CD4-positive, alpha-beta T cell treated with Interleukin-6 at 100 ng/mL for 8 hours (primary cell): ENCODE measurements at regions not wholly inside any gene's neighbourhood (a gene's known extent, or its start where the extent isn't known, plus 50 kb on each side); places are given as distances from the start of the nearest gene placed in this dataset.

Source experiments
- DNase-seq: peaks from one replicate; pipeline ENCODE4 v3.0.0-alpha.2; 2020; ENCODE audit warnings: mixed read lengths, low spot score

- DNase-seq, result no peak
Observed at GRCh38 chr9:115985657-115986056, 167.9 kb upstream of the PAPPA start.

GRCh38 chr9:115986508-115986907, 167.1 kb upstream of the PAPPA start:
- DNase-seq, result no peak

GRCh38 chr9:115988701-115989100, 164.9 kb upstream of the PAPPA start:
- DNase-seq, result no peak

GRCh38 chr9:115989831-115990230, 163.8 kb upstream of the PAPPA start:
- no peak for DNase-seq

GRCh38 chr9:115992834-115993233, 160.8 kb upstream of the PAPPA start:
- DNase-seq, result no peak

GRCh38 chr9:115997923-115998322, 155.7 kb upstream of the PAPPA start:
- DNase-seq, result no peak

- no peak for DNase-seq
Observed at GRCh38 chr9:115998666-115999065, 154.9 kb upstream of the PAPPA start.

- DNase-seq, result no peak
Observed at GRCh38 chr9:115999498-115999897, 154.1 kb upstream of the PAPPA start.

- DNase-seq, result no peak
Observed at GRCh38 chr9:116000748-116001329, 152.8 kb upstream of the PAPPA start.

GRCh38 chr9:116002181-116002580, 151.4 kb upstream of the PAPPA start:
- no peak for DNase-seq

GRCh38 chr9:116002624-116003023, 151.0 kb upstream of the PAPPA start:
- DNase-seq, result no peak

GRCh38 chr9:116003397-116003796, 150.2 kb upstream of the PAPPA start:
- DNase-seq, result no peak

GRCh38 chr9:116005205-116005604, 148.4 kb upstream of the PAPPA start:
- no peak for DNase-seq

- DNase-seq, result no peak
Observed at GRCh38 chr9:116007824-116008223, 145.8 kb upstream of the PAPPA start.

GRCh38 chr9:116008278-116008677, 145.3 kb upstream of the PAPPA start:
- DNase-seq, result no peak

GRCh38 chr9:116009420-116009819, 144.2 kb upstream of the PAPPA start:
- DNase-seq, result no peak

- DNase-seq, result no peak
Observed at GRCh38 chr9:116015855-116016254, 137.7 kb upstream of the PAPPA start.

GRCh38 chr9:116020146-116020545, 133.4 kb upstream of the PAPPA start:
- no peak for DNase-seq

- no peak for DNase-seq
Observed at GRCh38 chr9:116020801-116021200, 132.8 kb upstream of the PAPPA start.

GRCh38 chr9:116027096-116027495, 126.5 kb upstream of the PAPPA start:
- DNase-seq, result no peak

- no peak for DNase-seq
Observed at GRCh38 chr9:116027511-116027910, 126.1 kb upstream of the PAPPA start.

GRCh38 chr9:116027951-116028350, 125.6 kb upstream of the PAPPA start:
- DNase-seq, result no peak

- DNase-seq, result no peak
Observed at GRCh38 chr9:116030517-116030916, 123.1 kb upstream of the PAPPA start.

GRCh38 chr9:116032683-116033440, 120.7 kb upstream of the PAPPA start:
- DNase-seq, result no peak
